Left lobe of liver (tissue), 2 donors: ENCODE measurements at regions not wholly inside any gene's neighbourhood (a gene's known extent, or its start where the extent isn't known, plus 50 kb on each side); places are given as distances from the start of the nearest gene placed in this dataset.
"Not testable (repeated sequence)": the region's sequence is repeated elsewhere in the genome, so short reads cannot be mapped to it uniquely, and the experiment has no call there.

ENCODE experiments used
- ATAC-seq: fragments of 200-7000 bp; cut with Tn5 transposase; one replicate; pipeline ENCODE4 v1.9.1; 2020; ENCODE audit warnings: mild to moderate bottlenecking, moderate library complexity
- DNase-seq: peaks from one replicate; pipeline ENCODE4 v3.0.0-alpha.2; 2020; ENCODE audit warnings: low spot score
- donor health status: DM: no; HTN: no; CAD: no; lungs with moderate emphysema.
- donor health status: DM: no; HTN: yes; CAD: no.

- DNase-seq (no peak), ATAC-seq (no peak)
Observed at GRCh38 chr14:57061009-57061711, 207.5 kb downstream of the EXOC5 start.

- peak; percentile 46 for DNase-seq
- ATAC-seq: peak; percentile 61
Observed at GRCh38 chr14:57060276-57060955, 208.3 kb downstream of the EXOC5 start.

GRCh38 chr14:57058319-57058718 is 210.4 kb downstream of the EXOC5 start:
- peak; percentile 64 for ATAC-seq
- no peak for DNase-seq

GRCh38 chr14:57057803-57058202 is 210.9 kb downstream of the EXOC5 start:
- DNase-seq (peak; percentile 81), ATAC-seq (peak; percentile 85)

GRCh38 chr14:57056522-57056921 is 212.2 kb downstream of the EXOC5 start:
- DNase-seq, ATAC-seq: not testable (repeated sequence)

GRCh38 chr14:57052705-57053302 is 215.9 kb downstream of the EXOC5 start:
- DNase-seq (no peak), ATAC-seq (peak; percentile 82)

- no peak for ATAC-seq
Observed at GRCh38 chr14:57051633-57052032, 217.1 kb downstream of the EXOC5 start.

GRCh38 chr14:57049848-57050247 is 218.9 kb downstream of the EXOC5 start:
- ATAC-seq (no peak), DNase-seq (no peak)

More at GRCh38 chr14:57051633-57052032, 217.1 kb downstream of the EXOC5 start:
- DNase-seq: no peak

GRCh38 chr14:57046175-57046574 is 222.5 kb downstream of the EXOC5 start:
- ATAC-seq (no peak), DNase-seq (no peak)

GRCh38 chr14:57044101-57044973 is 224.4 kb downstream of the EXOC5 start:
- DNase-seq, ATAC-seq: not testable (repeated sequence)

- DNase-seq (no peak), ATAC-seq (no peak)
Observed at GRCh38 chr14:57038689-57039088, 228.4 kb upstream of the OTX2 start.

- no peak for ATAC-seq
- DNase-seq: no peak
Observed at GRCh38 chr14:57031474-57031873, 221.2 kb upstream of the OTX2 start.

- no peak for DNase-seq
- no peak for ATAC-seq
Observed at GRCh38 chr14:57029620-57030253, 219.5 kb upstream of the OTX2 start.

GRCh38 chr14:57025456-57025855 is 215.2 kb upstream of the OTX2 start:
- ATAC-seq (no peak), DNase-seq (no peak)

- ATAC-seq: no peak
- no peak for DNase-seq
Observed at GRCh38 chr14:57022608-57023007, 212.3 kb upstream of the OTX2 start.

- ATAC-seq: no peak
Observed at GRCh38 chr14:57018065-57018464, 207.8 kb upstream of the OTX2 start.

GRCh38 chr14:57013987-57014386 is 203.7 kb upstream of the OTX2 start:
- ATAC-seq: no peak
- DNase-seq: no peak

More at GRCh38 chr14:57018065-57018464, 207.8 kb upstream of the OTX2 start:
- no peak for DNase-seq

GRCh38 chr14:57009585-57010515 is 199.6 kb upstream of the OTX2 start:
- ATAC-seq (no peak), DNase-seq (no peak)

GRCh38 chr14:57008534-57008933 is 198.3 kb upstream of the OTX2 start:
- no peak for DNase-seq
- ATAC-seq: no peak
